ENCODE measurements at regions not wholly inside any gene's neighbourhood (a gene's known extent, or its start where the extent isn't known, plus 50 kb on each side); places are given as distances from the start of the nearest gene placed in this dataset.

DNA sequence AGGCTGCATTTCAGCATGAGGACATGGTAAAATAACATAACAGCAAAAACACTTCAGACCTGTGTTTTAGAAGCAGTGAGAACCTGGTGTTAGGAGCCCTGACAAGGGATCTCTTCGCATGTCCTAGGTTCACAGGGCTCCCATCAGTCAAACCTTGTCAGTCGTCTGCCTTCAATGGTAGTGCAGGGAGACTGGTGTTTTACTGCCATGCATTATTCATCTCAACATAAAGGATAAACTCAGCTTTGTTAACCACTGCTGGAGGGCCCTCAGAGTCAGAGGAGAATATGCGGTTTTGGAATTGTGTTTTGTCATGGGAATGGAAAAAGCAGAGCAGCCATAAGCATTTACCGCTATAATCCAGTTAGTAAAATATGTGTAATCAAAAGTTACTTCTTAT, 275.9 kb upstream of the GCFC2 start:
- H3K4me1 ChIP-seq (ENCODE audit: insufficient read depth, low read length): no peaks in the 10 kb centered on the region
- FAIRE-seq: no peak
- H3K36me3 ChIP-seq (replicated peaks in 1 of 2; ENCODE audit: control insufficient read depth in 1 of 2, insufficient read depth in 2 of 2, low read length in 2 of 2): no peaks in the 10 kb centered on the region
- no peaks in the 10 kb centered on the region; the same call in 1 of the 2 replicates for H3K9me3 ChIP-seq (ENCODE audit: low read length)
- no peak overlapping the region for H3K27ac ChIP-seq (ENCODE audit: extremely low read length, insufficient read depth, low read length)
- TF ChIP-seq ATF7-NPFF (CRISPR knock-in tag; IDR thresholded peaks at IDR 0.05; ENCODE audit: low read depth) (no peak), ZNF652 (CRISPR knock-in tag; IDR thresholded peaks at IDR 0.05; ENCODE audit: borderline replicate concordance, low read depth) (no peak), ZUFSP (CRISPR knock-in tag; IDR thresholded peaks at IDR 0.05; ENCODE audit: borderline replicate concordance) (no peak)
- H4K20me1 ChIP-seq (ENCODE audit: insufficient read depth, low read length): no peaks in the 10 kb centered on the region
- H3K4me2 ChIP-seq (ENCODE audit: low read depth, low read length): no peak overlapping the region
- no TSS peak for BruUV-seq (replicated peaks)
- H3K9ac ChIP-seq (ENCODE audit: insufficient read depth, low read depth, low read length): no peak overlapping the region
- POLR2A ChIA-PET: no interaction called here
- 31% methylated on average over 4 of the region's 4 CpGs for WGBS (ENCODE audit: low lambda C conversion rate)
- H2AFZ ChIP-seq (ENCODE audit: low read length): no peak overlapping the region
- peaks cover 0 to 3% of the 10 kb centered on the region in 2 experiments; a peak in 1 of 5 replicates for H3K27me3 ChIP-seq (ENCODE audit: control insufficient read depth in 1 of 2, insufficient read depth in 2 of 2, low read length in 2 of 2)
- ATAC-seq: no peak
- intact Hi-C loops (cut with micrococcal nuclease; ENCODE audit: unreplicated experiment) (no loop called here), in situ Hi-C loops (cut with HindIII; ENCODE audit: extremely low pct_ligation_motif_present, low pct_unique_long_range_greater_than_20kb) (no loop called here)
- H3K79me2 ChIP-seq (ENCODE audit: insufficient read depth, low read length): no peaks in the 10 kb centered on the region
- H3K4me3 ChIP-seq (replicated peaks in 1 of 3; ENCODE audit: insufficient read depth in 1 of 3, low read depth in 2 of 3, low read length in 3 of 3): no peak overlapping the region
- CTCF ChIA-PET (ENCODE audit: low intra/inter-chr PET ratio, low total read pairs): no interaction called here
- no peak for DNase-seq (ENCODE audit: low spot score)

GRCh38 chr2:75982719-75983118, 272.0 kb upstream of the GCFC2 start:
- Histone ChIP-seq H3K36me3 (replicated peaks in 1 of 2; ENCODE audit: control insufficient read depth in 1 of 2, insufficient read depth in 2 of 2, low read length in 2 of 2) (no peaks in the 10 kb centered on the region), H4K20me1 (ENCODE audit: insufficient read depth, low read length) (no peaks in the 10 kb centered on the region), H3K79me2 (ENCODE audit: insufficient read depth, low read length) (no peaks in the 10 kb centered on the region), H3K4me1 (ENCODE audit: insufficient read depth, low read length) (no peaks in the 10 kb centered on the region), H2AFZ (ENCODE audit: low read length) (no peak overlapping the region), H3K4me3 (replicated peaks in 1 of 3; ENCODE audit: insufficient read depth in 1 of 3, low read depth in 2 of 3, low read length in 3 of 3) (no peak overlapping the region), H3K9me3 (ENCODE audit: low read length) (no peaks in the 10 kb centered on the region), H3K27ac (ENCODE audit: extremely low read length, insufficient read depth, low read length) (no peak overlapping the region), H3K4me2 (ENCODE audit: low read depth, low read length) (no peak overlapping the region), H3K27me3 (ENCODE audit: control insufficient read depth in 1 of 2, insufficient read depth in 2 of 2, low read length in 2 of 2) (peaks cover 0 to 3% of the 10 kb centered on the region in 2 experiments; a peak in 1 of 5 replicates), H3K9ac (ENCODE audit: insufficient read depth, low read depth, low read length) (no peak overlapping the region)
- in situ Hi-C loops (cut with HindIII; ENCODE audit: extremely low pct_ligation_motif_present, low pct_unique_long_range_greater_than_20kb): no loop called here
- WGBS (ENCODE audit: low lambda C conversion rate): 3% methylated on average over 2 of the region's 2 CpGs
- no peak for TF ChIP-seq ZNF674 (CRISPR knock-in tag; IDR thresholded peaks at IDR 0.05; ENCODE audit: low read depth)
- TF ChIP-seq, protein P1, sequence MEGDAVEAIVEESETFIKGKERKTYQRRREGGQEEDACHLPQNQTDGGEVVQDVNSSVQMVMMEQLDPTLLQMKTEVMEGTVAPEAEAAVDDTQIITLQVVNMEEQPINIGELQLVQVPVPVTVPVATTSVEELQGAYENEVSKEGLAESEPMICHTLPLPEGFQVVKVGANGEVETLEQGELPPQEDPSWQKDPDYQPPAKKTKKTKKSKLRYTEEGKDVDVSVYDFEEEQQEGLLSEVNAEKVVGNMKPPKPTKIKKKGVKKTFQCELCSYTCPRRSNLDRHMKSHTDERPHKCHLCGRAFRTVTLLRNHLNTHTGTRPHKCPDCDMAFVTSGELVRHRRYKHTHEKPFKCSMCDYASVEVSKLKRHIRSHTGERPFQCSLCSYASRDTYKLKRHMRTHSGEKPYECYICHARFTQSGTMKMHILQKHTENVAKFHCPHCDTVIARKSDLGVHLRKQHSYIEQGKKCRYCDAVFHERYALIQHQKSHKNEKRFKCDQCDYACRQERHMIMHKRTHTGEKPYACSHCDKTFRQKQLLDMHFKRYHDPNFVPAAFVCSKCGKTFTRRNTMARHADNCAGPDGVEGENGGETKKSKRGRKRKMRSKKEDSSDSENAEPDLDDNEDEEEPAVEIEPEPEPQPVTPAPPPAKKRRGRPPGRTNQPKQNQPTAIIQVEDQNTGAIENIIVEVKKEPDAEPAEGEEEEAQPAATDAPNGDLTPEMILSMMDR (CRISPR knock-in tag; IDR thresholded peaks at IDR 0.05): no peak
- intact Hi-C loops (cut with micrococcal nuclease; ENCODE audit: unreplicated experiment): no loop called here
- CTCF ChIA-PET (ENCODE audit: low intra/inter-chr PET ratio, low total read pairs): no interaction called here
- POLR2A ChIA-PET: no interaction called here
- ATAC-seq: no peak
- no peak for DNase-seq (ENCODE audit: low spot score)
- no TSS peak for BruUV-seq (replicated peaks)
- no peak for FAIRE-seq
